ENCODE measurements at regions not wholly inside any gene's neighbourhood (a gene's known extent, or its start where the extent isn't known, plus 50 kb on each side); places are given as distances from the start of the nearest gene placed in this dataset.

DNA sequence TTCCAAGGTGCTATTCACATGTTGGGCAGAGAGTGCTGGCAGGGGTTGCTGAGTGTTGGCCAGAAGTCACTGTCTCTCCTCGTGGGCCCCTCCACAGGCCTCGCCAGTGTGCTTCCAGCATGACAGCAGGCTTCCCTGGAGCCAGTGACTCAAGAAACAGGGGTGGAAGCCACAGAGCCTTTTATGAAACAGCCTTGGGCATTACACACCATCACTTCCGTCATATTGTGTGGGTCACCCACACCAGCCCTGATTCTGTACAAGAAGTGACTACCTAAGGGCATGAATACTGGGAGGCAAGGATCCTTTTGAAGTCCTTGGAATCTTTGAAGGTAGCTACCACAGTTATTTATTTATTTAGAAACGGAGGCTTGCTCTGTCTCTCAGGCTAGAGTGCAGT is 177.6 kb upstream of the UBE3A start:
- TF ChIP-seq YY1 (IDR thresholded peaks at IDR 0.05; ENCODE audit: insufficient read depth, insufficient read length) (no peak), ZNF274 (IDR thresholded peaks at IDR 0.05; ENCODE audit: low read depth, low read length) (no peak)

All from NT2/D1 (cell line).